NCI-H446 (cell line): ENCODE measurements at regions not wholly inside any gene's neighbourhood (a gene's known extent, or its start where the extent isn't known, plus 50 kb on each side); places are given as distances from the start of the nearest gene placed in this dataset.

Experiments
- DNase-seq, 2 experiments: peaks; one replicate each; lab custom pipeline; 2025; lab: John Stamatoyannopoulos, UW

- DNase-seq, result no peak
These were observed 119.9 kb downstream of the FAM43A start for GRCh38 chr3:194805546-194805945.

DNA sequence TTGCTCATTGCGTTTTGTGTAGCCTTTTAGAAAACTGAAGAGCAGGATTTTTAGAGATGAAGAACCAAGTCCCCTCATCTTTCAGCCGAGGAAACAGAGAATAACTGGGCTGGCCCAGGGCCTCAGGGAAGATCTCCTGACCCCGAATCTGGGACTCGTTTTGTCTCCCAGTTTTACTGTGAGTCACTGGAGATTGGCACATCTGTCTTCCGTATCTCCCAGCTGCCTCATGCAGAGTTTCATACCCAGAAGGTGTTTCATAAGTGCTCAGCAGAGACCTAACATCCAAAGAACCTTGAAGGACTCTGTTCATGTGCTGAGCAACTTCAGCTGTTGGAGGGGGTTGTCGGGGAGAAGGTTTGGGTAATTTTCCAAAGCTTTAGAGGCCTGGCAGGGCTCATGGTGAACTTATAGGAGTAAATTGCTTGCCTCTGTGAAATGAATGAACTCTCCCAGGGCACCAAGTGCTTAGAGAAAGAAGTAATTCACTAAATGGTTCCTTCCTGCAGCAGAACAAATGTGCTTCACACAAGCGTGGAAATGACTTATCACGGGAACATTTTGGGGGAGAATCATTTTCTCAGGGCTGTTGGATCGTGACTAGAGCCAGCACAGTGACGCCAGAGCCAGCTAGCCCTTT, 121.4 kb downstream of the FAM43A start:
- no peak for DNase-seq

DNA sequence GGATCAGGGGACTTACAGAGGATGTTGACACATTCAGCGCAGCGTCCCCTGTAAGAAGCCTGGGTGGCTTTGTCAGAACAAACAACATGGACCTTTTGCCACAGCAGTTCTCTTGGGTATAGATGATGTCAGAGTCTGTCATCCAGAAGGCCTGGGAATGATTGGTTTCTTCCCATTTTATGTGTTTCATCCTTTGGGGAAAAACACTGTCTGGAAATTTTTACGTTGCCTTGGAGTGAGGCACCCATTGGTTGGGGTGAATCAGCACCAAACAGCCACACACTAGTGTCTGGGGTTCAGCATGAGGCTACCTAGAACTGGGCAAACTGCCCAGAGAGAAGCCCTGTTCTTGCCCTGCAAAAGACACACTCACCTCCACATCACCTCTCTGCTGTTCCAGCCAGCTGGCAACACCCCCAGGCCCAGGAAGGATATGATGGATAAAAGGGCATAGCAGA, 123.0 kb downstream of the FAM43A start:
- no peak for DNase-seq

GRCh38 chr3:194809382-194809781, 123.7 kb downstream of the FAM43A start:
- no peak for DNase-seq

GRCh38 chr3:194810076-194810475, 124.4 kb downstream of the FAM43A start:
- DNase-seq, result no peak

DNA sequence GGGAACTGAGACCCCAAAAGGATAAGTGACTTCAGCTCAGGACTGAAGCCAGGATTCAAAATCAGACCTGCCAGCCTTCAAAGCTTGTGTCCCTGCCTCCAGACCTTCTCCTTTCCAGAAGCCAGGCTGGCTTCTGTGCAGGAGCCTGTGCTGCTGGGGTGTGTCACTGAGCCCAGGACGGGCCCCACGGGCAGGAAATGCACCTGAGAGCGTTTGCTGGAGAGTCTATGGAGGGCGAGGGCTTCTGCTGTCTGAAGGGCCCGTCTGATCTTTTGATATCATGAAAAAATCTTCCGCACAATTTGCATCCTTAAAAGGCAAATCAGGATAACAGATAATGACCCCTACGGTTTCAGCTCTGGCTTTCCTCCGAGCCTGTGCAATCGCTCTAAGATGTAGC, 125.4 kb downstream of the FAM43A start:
- DNase-seq, result no peak

DNA sequence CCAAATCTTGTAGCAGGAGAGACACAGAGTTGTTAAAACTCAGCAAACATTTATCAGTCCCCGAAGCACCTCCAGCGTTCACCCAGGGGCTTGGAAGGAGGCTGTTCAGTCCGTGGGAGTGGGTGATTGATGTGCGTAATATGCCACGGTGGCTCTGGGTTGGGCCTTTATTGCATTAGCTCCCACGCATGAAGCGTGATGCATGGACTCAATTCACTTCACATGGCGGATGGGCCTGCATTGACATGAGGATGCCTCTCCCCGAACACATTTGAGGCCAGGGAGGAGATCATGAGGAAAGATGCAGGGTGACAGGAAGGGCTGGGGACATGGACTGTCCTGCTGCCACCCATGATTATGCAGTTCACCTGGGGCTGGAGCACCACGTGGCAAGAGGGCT, 126.5 kb downstream of the FAM43A start:
- DNase-seq, result no peak

DNA sequence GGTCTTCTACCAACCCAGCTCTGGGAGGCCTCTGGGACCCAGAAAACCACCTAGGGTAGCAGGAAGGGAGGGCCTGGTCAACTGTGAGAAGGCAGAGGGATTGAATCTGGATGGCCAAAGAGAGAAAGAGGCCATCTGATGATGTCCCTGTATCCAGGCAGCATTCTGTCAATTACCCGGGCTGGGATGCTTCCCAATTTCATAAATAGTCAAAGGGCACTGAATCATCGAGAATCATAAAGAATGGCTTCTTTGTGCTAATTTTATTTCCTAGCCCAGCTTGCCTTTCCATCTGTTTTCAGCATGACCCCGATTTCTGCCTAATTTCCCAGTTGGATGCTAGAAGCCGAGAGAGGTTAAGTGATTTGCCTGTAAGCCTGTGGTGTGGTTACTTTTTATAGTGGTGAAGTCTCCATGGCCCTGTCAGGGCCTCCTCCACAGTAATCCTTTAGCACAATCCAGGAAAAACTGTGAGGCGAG, 129.2 kb downstream of the FAM43A start:
- DNase-seq, result no peak

DNA sequence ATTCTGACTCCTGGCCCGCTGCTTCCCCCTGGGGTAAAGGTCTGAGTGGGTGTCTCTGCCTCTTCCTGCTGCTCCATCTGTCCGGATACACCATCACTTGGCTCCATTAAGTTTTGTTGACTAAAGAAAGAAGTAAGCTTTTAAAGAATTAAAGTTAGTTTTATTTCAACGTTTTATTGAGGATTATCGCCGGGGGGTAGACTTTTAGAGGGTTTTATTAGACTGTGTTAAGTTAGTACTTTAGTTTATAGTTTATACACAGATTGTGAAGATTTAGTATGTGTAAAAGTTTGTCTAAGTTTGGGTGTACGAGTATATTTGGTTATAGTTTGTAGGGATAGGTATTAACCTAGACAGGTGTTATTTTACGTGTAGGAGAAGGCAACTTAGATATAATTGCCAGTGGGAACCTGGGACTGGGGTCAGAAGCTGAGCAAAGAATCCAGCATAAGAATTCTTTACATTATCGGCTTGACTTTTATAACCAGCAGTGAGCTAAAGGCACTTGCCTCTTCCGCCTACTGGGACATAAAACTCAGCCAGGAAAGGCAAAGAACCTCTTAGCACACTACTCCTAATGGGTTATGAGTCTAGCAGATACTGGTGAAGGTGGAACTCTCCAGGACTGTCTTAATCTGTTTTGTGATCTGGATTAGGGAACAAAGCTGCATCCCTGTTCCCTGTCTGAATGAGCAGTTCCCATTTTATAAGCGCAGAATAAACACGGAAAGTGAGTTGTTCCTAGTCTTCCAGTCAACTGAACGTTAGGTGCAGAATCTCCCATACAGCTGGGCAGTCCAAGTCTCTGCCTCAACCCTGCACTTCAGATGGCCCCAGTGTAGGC, 131.3 kb downstream of the FAM43A start:
- no peak for DNase-seq

- DNase-seq, result no peak
These were observed 131.9 kb downstream of the FAM43A start for GRCh38 chr3:194817592-194817930.

- no peak for DNase-seq
These were observed 132.3 kb downstream of the FAM43A start for GRCh38 chr3:194817936-194818335.

- DNase-seq, result no peak
These were observed 138.4 kb downstream of the FAM43A start for GRCh38 chr3:194824100-194824499.

DNA sequence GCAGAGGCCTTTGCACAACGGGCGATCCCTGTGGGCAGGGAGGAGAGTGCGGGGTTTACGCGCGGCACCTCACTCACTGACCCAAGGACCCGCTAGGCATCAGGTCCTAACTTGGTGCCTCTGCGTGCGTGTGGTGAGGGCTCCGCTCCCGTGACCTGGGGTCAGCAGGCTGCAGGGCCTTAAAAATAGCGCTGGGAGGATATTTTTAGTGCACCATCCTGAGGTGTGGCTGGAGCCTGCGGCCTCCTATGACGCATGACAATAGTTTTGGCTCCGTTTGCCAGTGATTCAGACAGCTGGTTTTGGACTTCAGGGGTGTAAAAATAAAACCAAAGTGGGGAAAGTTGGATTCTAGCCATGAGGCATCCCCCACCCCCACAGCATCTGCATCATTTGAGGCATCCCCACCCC, 139.0 kb downstream of the FAM43A start:
- DNase-seq, result no peak

GRCh38 chr3:194826594-194826993, 140.9 kb downstream of the FAM43A start:
- DNase-seq, result no peak

DNA sequence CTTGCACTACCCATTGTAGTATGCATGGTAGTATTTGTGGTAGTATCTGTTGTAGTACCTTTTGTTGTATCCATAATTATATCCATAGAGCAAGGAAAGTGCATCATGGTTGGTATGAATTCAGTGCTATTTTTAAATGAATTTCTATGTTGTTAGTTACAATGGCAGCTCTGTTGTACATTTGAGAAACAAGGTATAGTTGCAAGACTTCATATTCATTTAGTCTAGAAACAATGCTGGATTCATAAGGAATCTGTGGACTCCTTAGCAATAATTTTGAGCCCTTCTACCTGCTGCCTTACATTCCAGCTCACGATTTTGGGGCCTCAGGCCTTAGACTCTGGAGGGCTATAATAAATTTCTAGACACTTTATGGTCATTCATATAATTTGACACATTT, 141.8 kb downstream of the FAM43A start:
- DNase-seq, result no peak

DNA sequence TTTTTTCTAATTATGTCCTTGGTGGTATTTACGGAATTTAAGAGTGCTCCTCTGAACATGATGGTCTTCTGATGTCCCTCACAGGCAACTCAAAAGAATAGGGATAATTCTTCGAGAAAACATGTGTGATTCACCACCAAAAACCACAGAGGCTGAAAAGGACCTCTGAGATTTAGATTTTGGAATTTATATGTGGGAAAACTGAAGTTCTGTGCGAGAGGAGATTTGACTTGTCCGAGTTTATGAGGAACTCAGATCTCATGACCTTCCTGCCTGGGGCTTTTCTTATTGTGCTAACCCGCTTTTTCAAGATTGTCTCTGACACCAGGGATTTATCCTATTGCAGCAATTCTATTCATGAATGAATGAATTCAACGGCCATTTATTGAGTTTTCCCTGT, 142.4 kb downstream of the FAM43A start:
- no peak for DNase-seq

- no peak for DNase-seq
These were observed 143.2 kb downstream of the FAM43A start for GRCh38 chr3:194828926-194829325.

DNA sequence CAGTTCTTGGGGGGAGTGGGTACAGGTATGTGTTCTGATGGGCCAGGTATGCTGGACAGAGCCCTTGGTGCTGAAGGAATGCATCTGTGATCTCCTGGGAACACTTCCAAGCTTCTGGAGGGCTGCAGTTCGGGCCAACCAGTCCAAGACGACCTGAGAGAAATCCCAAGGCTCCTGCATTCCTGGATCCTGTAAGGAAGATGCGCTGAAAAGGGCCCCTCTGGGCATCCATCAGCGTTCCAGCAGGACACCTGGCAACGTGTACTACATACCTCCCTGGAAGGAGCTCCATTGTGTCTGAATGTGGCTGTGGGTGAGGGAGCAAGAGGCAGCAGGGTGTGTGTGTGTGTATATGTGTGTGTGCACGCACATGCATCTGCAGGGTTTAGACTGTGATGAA, 144.7 kb downstream of the FAM43A start:
- no peak for DNase-seq

DNA sequence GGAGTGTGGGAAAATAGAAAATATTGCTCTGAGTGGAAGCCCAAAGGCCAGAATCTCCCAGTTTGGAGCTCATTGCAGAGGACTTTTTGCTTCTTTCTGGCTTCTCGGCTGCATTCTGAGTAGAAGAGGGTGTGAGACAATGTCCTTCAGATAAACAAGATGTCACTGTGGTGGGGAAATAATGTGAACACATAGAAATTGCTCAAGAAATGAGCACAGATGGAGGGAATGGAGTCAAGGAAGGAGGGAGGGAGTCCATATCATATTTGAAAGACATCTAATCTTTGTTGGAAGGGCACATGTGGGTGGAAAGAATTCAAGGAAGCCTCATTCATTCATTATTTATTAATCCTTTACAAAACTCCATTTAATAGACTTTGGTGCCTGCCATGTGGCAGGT, 145.3 kb downstream of the FAM43A start:
- DNase-seq, result no peak

DNA sequence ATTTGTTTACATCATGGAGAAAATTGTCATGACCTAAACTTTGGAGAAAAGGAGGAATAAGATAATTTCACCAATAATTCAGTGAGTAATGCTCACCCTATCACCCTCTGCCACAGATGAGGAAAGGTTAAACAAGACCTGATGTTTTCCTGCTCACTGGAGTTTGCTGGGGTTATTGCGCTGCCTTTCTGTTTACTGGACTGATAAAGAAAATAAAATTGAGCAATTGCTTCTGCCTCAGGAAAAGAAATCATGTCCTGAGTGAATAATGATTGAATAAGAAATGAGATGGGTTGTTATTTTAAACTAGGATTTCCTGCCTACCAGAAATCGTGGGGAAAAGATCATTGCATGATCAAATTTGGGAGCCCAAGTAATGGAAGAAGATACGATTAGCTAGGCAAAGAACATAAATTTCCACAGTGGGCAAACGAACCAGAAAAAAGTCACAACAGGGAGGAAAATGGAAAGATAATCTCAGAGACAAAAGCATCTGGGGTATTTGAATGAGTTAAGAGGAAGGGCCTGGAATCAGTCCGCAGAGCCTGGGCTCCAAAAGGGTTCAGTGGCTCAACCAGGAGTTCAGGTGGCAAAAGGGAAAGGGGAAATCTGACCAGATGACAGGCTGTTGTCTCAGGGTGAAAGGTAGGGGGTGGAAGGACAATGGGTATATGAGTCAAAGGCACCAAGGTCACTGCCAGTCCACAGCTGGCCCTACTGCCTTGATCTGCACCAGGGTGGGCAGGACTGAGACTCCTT, 146.8 kb downstream of the FAM43A start:
- no peak for DNase-seq

DNA sequence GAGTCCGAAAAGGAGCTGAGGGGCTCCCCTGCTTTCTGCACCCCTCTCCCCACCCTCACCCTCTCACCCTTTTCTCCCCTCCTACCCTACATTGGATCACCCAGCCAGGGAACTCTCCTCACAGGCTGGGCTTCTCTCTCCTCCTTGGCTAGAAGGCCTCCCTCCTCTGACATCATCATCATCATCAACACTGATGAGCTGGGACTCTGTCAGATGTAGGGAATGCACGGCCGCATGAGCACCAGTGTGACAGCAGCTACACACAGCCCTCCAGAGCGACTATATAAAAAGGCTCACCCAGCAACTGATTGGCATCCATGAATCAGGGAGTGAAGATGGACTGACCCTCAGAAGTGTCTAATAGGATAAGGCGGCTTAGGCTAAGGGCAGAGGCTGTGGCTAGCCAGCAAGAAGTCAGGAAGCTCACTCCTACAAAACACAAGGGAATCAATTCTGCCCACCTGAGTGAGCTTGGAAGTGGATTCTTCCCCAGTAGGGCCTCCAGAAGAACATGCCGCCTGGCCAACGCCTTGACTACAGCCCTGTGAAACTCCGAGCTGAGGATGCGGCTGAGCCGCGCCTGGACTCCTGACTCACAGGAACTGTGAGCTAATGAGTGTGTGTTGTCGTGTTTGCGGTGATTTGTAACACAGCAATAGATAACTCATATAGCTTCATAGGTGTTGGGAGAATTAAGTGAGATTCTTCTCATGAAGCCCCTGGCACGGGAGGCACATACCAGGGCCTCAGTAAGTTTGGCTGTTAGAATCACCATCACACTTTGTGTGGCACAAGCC, 147.6 kb downstream of the FAM43A start:
- DNase-seq, result no peak

DNA sequence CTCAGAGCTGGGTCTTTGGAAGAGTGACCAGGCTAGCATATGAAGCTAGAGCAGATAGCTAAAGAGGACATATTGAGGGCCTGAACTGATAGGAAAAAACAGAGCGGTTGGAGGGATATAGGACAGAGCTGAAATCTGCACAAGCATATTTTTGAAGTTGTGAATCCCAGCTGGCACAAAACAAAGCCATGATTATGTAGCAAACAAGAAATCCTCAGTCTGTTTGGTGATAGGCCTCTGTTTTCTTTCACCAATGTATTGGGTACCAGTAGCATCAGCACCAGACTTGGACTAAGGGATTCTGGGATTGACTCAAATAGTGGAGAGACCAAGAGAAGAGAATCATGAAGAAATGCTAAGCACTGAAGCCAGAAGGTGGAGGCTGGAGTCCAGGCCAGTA, 151.0 kb downstream of the FAM43A start:
- DNase-seq, result no peak
